Suppressor macrophage (primary cell): ENCODE measurements at regions not wholly inside any gene's neighbourhood (a gene's known extent, or its start where the extent isn't known, plus 50 kb on each side); places are given as distances from the start of the nearest gene placed in this dataset.
"Not testable (repeated sequence)": the region's sequence is repeated elsewhere in the genome, so short reads cannot be mapped to it uniquely, and the experiment has no call there.

Experiments used
- DNase-seq, 4 experiments: peaks; one replicate each; pipeline ENCODE4 v3.0.0-alpha.2; 2020 to 2022

GRCh38 chr18:39319141-39319540, 1753.5 kb upstream of the CELF4 start:
- no peak for DNase-seq

GRCh38 chr18:39318462-39318861, 1752.9 kb upstream of the CELF4 start:
- peak in 3 of 4 experiments; percentile 3 to 28 (median 13) for DNase-seq

GRCh38 chr18:39318008-39318407, 1752.4 kb upstream of the CELF4 start:
- DNase-seq: peak; percentile 39 to 74 (median 61)

- no peak for DNase-seq
Measured at GRCh38 chr18:39314595-39314994, 1749.0 kb upstream of the CELF4 start.

GRCh38 chr18:39313992-39314391, 1748.4 kb upstream of the CELF4 start:
- DNase-seq: no peak

GRCh38 chr18:39311111-39311712, 1745.6 kb upstream of the CELF4 start:
- DNase-seq: no peak

- DNase-seq: not testable (repeated sequence)
Measured at GRCh38 chr18:39308931-39309521, 1743.4 kb upstream of the CELF4 start.

GRCh38 chr18:39305766-39306165, 1740.2 kb upstream of the CELF4 start:
- no peak for DNase-seq

- no peak for DNase-seq
Measured at GRCh38 chr18:39302481-39302880, 1736.9 kb upstream of the CELF4 start.

GRCh38 chr18:39299152-39299551, 1733.6 kb upstream of the CELF4 start:
- no peak for DNase-seq

GRCh38 chr18:39297225-39297624, 1731.6 kb upstream of the CELF4 start:
- DNase-seq: no peak

GRCh38 chr18:39296293-39296888, 1730.8 kb upstream of the CELF4 start:
- peak in 1 of 4 experiments; percentile 6 for DNase-seq

- no peak for DNase-seq
Measured at GRCh38 chr18:39276764-39277163, 1711.2 kb upstream of the CELF4 start.

- DNase-seq: no peak
Measured at GRCh38 chr18:39274535-39274934, 1708.9 kb upstream of the CELF4 start.

- DNase-seq: no peak
Measured at GRCh38 chr18:39272230-39272629, 1706.6 kb upstream of the CELF4 start.

GRCh38 chr18:39271654-39272053, 1706.1 kb upstream of the CELF4 start:
- DNase-seq: no peak

- no peak for DNase-seq
Measured at GRCh38 chr18:39260565-39260964, 1695.0 kb upstream of the CELF4 start.

- DNase-seq: no peak
Measured at GRCh38 chr18:39259736-39260135, 1694.1 kb upstream of the CELF4 start.

- DNase-seq: no peak
Measured at GRCh38 chr18:39244242-39244641, 1678.6 kb upstream of the CELF4 start.

- no peak for DNase-seq
Measured at GRCh38 chr18:39241534-39241933, 1675.9 kb upstream of the CELF4 start.

- no peak for DNase-seq
Measured at GRCh38 chr18:39238981-39239660, 1673.5 kb upstream of the CELF4 start.

- DNase-seq: no peak
Measured at GRCh38 chr18:39235118-39235719, 1669.6 kb upstream of the CELF4 start.

GRCh38 chr18:39232937-39233336, 1667.3 kb upstream of the CELF4 start:
- no peak for DNase-seq
